GM23338 (cell line): ENCODE measurements at regions not wholly inside any gene's neighbourhood (a gene's known extent, or its start where the extent isn't known, plus 50 kb on each side); places are given as distances from the start of the nearest gene placed in this dataset.

Source experiments
- ATAC-seq: fragments of 200-7000 bp; cut with Tn5 transposase; 3 replicates; pipeline ENCODE4 v1.9.1; 2020
- DNase-seq: peaks from one replicate; pipeline ENCODE4 v3.0.0-alpha.2; 2015; ENCODE audit warnings: low spot score
- H2AFZ ChIP-seq: fragments of 200-600 bp; sonication (generic); 2 replicates; pipeline ENCODE4 v1.8.0; 2016; ENCODE audit warnings: antibody characterized with exemption, mild to moderate bottlenecking, moderate library complexity
- H3F3A ChIP-seq: fragments of 200-600 bp; sonication (generic); replicated peaks from 2 replicates; pipeline ENCODE4 v1.8.0; 2017; ENCODE audit warnings: antibody characterized with exemption, mixed run types, low read depth
- H3K27ac ChIP-seq: fragments of 200-600 bp; sonication (generic); 2 replicates; pipeline ENCODE4 v1.6.1; 2016; ENCODE audit warnings: low read depth
- H3K27me3 ChIP-seq: fragments of 200-600 bp; sonication (generic); 2 replicates; pipeline ENCODE4 v1.8.0; 2016; ENCODE audit warnings: mild to moderate bottlenecking, mixed run types, moderate library complexity; ENCODE audit not compliant: insufficient read depth
- H3K36me3 ChIP-seq: fragments of 200-600 bp; sonication (generic); 2 replicates; pipeline ENCODE4 v1.8.0; 2016; ENCODE audit warnings: mild to moderate bottlenecking; ENCODE audit not compliant: insufficient read depth
- H3K4me1 ChIP-seq: fragments of 200-600 bp; sonication (generic); 2 replicates; pipeline ENCODE4 v1.8.0; 2016; ENCODE audit warnings: mild to moderate bottlenecking, moderate library complexity; ENCODE audit not compliant: insufficient read depth
- H3K4me2 ChIP-seq: fragments of 200-600 bp; sonication (generic); 2 replicates; pipeline ENCODE4 v1.7.1; 2017; ENCODE audit warnings: mixed run types
- H3K4me3 ChIP-seq: fragments of 200-600 bp; sonication (generic); 2 replicates; pipeline ENCODE4 v1.6.1; 2016; ENCODE audit warnings: mixed run types
- H3K79me2 ChIP-seq: fragments of 200-600 bp; sonication (generic); replicated peaks from 2 replicates; pipeline ENCODE4 v1.8.0; 2017; ENCODE audit warnings: mild to moderate bottlenecking; ENCODE audit not compliant: insufficient read depth
- H3K9me2 ChIP-seq: fragments of 200-600 bp; sonication (generic); 2 replicates; pipeline ENCODE4 v1.8.0; 2017; ENCODE audit not compliant: insufficient read depth
- H4K20me1 ChIP-seq: fragments of 200-600 bp; sonication (generic); replicated peaks from 2 replicates; pipeline ENCODE4 v1.8.0; 2017; ENCODE audit warnings: mild to moderate bottlenecking; ENCODE audit not compliant: insufficient read depth
- H3K27ac Mint-ChIP-seq: 2 replicates; pipeline ENCODE4 v1.8.0; 2020; ENCODE audit warnings: inconsistent platforms, mild to moderate bottlenecking, moderate library complexity, mixed read lengths
- H3K27me3 Mint-ChIP-seq: 3 replicates; pipeline ENCODE4 v1.8.0; 2022; ENCODE audit warnings: low read depth, mild to moderate bottlenecking, moderate library complexity, mixed read lengths, inconsistent platforms; ENCODE audit not compliant: insufficient read depth, poor library complexity
- H3K36me3 Mint-ChIP-seq: 3 replicates; pipeline ENCODE4 v1.8.0; 2021; ENCODE audit warnings: low read depth, mild to moderate bottlenecking, inconsistent platforms, moderate library complexity, mixed read lengths
- H3K4me1 Mint-ChIP-seq: 3 replicates; pipeline ENCODE4 v1.8.0; 2020; ENCODE audit warnings: mild to moderate bottlenecking, inconsistent platforms, mixed read lengths
- H3K4me3 Mint-ChIP-seq: 3 replicates; pipeline ENCODE4 v1.8.0; 2021; ENCODE audit warnings: moderate library complexity, mild to moderate bottlenecking, inconsistent platforms, mixed read lengths
- H3K9me3 Mint-ChIP-seq: 3 replicates; pipeline ENCODE4 v1.8.0; 2020; ENCODE audit warnings: moderate library complexity, mild to moderate bottlenecking, inconsistent platforms, mixed read lengths
- CREB1 ChIP-seq: fragments of 250-450 bp; sonication (Bioruptor Pico); IDR thresholded peaks from 2 replicates; pipeline ENCODE4 v1.5.0; 2020; ENCODE audit warnings: low read depth, mild to moderate bottlenecking, moderate library complexity
- EZH2 ChIP-seq: fragments of 200-600 bp; sonication (generic); IDR thresholded peaks from one replicate; pipeline ENCODE4 v1.8.0; 2017; ENCODE audit warnings: antibody characterized with exemption, mild to moderate bottlenecking, low read depth; ENCODE audit not compliant: unreplicated experiment
- JUNB ChIP-seq: IDR thresholded peaks from one replicate; pipeline ENCODE4 v1.6.1; 2016; ENCODE audit warnings: antibody characterized with exemption; ENCODE audit not compliant: unreplicated experiment
- NANOG ChIP-seq: IDR thresholded peaks from 2 replicates; pipeline ENCODE4 v1.6.1; 2016; ENCODE audit warnings: antibody characterized with exemption, borderline replicate concordance
- POLR2AphosphoS5 ChIP-seq: IDR thresholded peaks from 2 replicates; pipeline ENCODE4 v1.6.1; 2016; ENCODE audit warnings: antibody characterized with exemption, low read depth
- ZNF331 ChIP-seq: fragments of 250-450 bp; sonication (Bioruptor Pico); IDR thresholded peaks from 2 replicates; pipeline ENCODE4 v1.5.0; 2020; ENCODE audit warnings: low read depth, mild to moderate bottlenecking, moderate library complexity
- TF ChIP-seq, protein P1 (sequence below): IDR thresholded peaks from one replicate; pipeline ENCODE4 v1.6.1; 2018; ENCODE audit warnings: antibody characterized with exemption; ENCODE audit not compliant: unreplicated experiment
- TF ChIP-seq, protein P2 (sequence below): fragments of 250-450 bp; sonication (Bioruptor Pico); IDR thresholded peaks from 2 replicates; pipeline ENCODE4 v1.5.0; 2020; ENCODE audit warnings: mild to moderate bottlenecking, moderate library complexity
- TF ChIP-seq, protein P3 (sequence below), 2 experiments: fragments of 200-600 bp in 1 of 2; sonication (generic) in 1 of 2; conservative IDR thresholded peaks; 2 replicates each; pipeline versions ENCODE4 v1.5.1 to v1.6.1; 2016 to 2017; ENCODE audit warnings: antibody characterized with exemption in 2 of 2, low read depth in 2 of 2, mild to moderate bottlenecking in 2 of 2, moderate library complexity in 1 of 2
- TF ChIP-seq, protein P4 (sequence below): IDR thresholded peaks from 2 replicates; pipeline ENCODE4 v1.6.1; 2016; ENCODE audit warnings: antibody characterized with exemption

DNA sequence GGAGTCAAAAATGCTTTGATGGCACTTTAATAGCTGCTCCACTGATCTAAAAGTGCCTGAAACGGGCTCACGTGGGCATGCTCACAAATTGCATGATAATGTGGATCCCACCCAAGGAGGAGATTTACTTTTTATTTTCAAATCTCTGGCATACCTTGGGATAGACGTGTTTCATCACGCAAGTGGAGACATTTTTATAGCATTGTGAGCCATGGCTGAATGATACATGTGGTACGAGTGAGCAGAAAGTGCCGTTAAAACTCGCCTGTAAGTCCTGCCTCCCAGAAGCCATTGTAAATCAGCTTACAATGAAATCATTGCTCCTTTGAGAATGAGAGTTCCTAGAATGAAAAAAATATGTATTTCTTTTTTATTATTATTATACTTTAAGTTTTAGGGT is 514.7 kb downstream of the MAT2B start:
- no peak for DNase-seq
- no peak overlapping the region for H3K4me3 ChIP-seq
- H3K27me3 ChIP-seq = no peaks in the 10 kb centered on the region
- H3K27ac ChIP-seq = no peak overlapping the region
- TF ChIP-seq NANOG (no peak), CREB1 (no peak), ZNF331 (no peak), JUNB (no peak), POLR2AphosphoS5 (no peak), EZH2 (no peak)
- TF ChIP-seq, protein P1, sequence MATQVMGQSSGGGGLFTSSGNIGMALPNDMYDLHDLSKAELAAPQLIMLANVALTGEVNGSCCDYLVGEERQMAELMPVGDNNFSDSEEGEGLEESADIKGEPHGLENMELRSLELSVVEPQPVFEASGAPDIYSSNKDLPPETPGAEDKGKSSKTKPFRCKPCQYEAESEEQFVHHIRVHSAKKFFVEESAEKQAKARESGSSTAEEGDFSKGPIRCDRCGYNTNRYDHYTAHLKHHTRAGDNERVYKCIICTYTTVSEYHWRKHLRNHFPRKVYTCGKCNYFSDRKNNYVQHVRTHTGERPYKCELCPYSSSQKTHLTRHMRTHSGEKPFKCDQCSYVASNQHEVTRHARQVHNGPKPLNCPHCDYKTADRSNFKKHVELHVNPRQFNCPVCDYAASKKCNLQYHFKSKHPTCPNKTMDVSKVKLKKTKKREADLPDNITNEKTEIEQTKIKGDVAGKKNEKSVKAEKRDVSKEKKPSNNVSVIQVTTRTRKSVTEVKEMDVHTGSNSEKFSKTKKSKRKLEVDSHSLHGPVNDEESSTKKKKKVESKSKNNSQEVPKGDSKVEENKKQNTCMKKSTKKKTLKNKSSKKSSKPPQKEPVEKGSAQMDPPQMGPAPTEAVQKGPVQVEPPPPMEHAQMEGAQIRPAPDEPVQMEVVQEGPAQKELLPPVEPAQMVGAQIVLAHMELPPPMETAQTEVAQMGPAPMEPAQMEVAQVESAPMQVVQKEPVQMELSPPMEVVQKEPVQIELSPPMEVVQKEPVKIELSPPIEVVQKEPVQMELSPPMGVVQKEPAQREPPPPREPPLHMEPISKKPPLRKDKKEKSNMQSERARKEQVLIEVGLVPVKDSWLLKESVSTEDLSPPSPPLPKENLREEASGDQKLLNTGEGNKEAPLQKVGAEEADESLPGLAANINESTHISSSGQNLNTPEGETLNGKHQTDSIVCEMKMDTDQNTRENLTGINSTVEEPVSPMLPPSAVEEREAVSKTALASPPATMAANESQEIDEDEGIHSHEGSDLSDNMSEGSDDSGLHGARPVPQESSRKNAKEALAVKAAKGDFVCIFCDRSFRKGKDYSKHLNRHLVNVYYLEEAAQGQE = no peak
- TF ChIP-seq, protein P2, sequence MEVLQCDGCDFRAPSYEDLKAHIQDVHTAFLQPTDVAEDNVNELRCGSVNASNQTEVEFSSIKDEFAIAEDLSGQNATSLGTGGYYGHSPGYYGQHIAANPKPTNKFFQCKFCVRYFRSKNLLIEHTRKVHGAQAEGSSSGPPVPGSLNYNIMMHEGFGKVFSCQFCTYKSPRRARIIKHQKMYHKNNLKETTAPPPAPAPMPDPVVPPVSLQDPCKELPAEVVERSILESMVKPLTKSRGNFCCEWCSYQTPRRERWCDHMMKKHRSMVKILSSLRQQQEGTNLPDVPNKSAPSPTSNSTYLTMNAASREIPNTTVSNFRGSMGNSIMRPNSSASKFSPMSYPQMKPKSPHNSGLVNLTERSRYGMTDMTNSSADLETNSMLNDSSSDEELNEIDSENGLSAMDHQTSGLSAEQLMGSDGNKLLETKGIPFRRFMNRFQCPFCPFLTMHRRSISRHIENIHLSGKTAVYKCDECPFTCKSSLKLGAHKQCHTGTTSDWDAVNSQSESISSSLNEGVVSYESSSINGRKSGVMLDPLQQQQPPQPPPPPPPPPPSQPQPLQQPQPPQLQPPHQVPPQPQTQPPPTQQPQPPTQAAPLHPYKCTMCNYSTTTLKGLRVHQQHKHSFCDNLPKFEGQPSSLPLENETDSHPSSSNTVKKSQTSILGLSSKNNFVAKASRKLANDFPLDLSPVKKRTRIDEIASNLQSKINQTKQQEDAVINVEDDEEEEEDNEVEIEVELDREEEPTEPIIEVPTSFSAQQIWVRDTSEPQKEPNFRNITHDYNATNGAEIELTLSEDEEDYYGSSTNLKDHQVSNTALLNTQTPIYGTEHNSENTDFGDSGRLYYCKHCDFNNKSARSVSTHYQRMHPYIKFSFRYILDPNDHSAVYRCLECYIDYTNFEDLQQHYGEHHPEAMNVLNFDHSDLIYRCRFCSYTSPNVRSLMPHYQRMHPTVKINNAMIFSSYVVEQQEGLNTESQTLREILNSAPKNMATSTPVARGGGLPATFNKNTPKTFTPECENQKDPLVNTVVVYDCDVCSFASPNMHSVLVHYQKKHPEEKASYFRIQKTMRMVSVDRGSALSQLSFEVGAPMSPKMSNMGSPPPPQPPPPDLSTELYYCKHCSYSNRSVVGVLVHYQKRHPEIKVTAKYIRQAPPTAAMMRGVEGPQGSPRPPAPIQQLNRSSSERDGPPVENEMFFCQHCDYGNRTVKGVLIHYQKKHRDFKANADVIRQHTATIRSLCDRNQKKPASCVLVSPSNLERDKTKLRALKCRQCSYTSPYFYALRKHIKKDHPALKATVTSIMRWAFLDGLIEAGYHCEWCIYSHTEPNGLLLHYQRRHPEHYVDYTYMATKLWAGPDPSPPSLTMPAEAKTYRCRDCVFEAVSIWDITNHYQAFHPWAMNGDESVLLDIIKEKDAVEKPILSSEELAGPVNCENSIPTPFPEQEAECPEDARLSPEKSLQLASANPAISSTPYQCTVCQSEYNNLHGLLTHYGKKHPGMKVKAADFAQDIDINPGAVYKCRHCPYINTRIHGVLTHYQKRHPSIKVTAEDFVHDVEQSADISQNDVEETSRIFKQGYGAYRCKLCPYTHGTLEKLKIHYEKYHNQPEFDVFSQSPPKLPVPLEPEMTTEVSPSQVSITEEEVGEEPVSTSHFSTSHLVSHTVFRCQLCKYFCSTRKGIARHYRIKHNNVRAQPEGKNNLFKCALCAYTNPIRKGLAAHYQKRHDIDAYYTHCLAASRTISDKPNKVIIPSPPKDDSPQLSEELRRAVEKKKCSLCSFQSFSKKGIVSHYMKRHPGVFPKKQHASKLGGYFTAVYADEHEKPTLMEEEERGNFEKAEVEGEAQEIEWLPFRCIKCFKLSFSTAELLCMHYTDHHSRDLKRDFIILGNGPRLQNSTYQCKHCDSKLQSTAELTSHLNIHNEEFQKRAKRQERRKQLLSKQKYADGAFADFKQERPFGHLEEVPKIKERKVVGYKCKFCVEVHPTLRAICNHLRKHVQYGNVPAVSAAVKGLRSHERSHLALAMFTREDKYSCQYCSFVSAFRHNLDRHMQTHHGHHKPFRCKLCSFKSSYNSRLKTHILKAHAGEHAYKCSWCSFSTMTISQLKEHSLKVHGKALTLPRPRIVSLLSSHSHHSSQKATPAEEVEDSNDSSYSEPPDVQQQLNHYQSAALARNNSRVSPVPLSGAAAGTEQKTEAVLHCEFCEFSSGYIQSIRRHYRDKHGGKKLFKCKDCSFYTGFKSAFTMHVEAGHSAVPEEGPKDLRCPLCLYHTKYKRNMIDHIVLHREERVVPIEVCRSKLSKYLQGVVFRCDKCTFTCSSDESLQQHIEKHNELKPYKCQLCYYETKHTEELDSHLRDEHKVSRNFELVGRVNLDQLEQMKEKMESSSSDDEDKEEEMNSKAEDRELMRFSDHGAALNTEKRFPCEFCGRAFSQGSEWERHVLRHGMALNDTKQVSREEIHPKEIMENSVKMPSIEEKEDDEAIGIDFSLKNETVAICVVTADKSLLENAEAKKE (CRISPR knock-in tag) = no peak
- TF ChIP-seq, protein P3, sequence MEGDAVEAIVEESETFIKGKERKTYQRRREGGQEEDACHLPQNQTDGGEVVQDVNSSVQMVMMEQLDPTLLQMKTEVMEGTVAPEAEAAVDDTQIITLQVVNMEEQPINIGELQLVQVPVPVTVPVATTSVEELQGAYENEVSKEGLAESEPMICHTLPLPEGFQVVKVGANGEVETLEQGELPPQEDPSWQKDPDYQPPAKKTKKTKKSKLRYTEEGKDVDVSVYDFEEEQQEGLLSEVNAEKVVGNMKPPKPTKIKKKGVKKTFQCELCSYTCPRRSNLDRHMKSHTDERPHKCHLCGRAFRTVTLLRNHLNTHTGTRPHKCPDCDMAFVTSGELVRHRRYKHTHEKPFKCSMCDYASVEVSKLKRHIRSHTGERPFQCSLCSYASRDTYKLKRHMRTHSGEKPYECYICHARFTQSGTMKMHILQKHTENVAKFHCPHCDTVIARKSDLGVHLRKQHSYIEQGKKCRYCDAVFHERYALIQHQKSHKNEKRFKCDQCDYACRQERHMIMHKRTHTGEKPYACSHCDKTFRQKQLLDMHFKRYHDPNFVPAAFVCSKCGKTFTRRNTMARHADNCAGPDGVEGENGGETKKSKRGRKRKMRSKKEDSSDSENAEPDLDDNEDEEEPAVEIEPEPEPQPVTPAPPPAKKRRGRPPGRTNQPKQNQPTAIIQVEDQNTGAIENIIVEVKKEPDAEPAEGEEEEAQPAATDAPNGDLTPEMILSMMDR (conservative IDR thresholded peaks at IDR 0.05; ENCODE audit: low read depth in 2 of 2) = no peak
- TF ChIP-seq, protein P4, sequence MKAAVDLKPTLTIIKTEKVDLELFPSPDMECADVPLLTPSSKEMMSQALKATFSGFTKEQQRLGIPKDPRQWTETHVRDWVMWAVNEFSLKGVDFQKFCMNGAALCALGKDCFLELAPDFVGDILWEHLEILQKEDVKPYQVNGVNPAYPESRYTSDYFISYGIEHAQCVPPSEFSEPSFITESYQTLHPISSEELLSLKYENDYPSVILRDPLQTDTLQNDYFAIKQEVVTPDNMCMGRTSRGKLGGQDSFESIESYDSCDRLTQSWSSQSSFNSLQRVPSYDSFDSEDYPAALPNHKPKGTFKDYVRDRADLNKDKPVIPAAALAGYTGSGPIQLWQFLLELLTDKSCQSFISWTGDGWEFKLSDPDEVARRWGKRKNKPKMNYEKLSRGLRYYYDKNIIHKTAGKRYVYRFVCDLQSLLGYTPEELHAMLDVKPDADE = no peak
- H3K9me3 Mint-ChIP-seq = no peaks in the 10 kb centered on the region; the same call in 2 of the 3 replicates
- H3K4me2 ChIP-seq = no peak overlapping the region
- H2AFZ ChIP-seq = no peak overlapping the region
- no peak overlapping the region for H3K27ac Mint-ChIP-seq
- no peaks in the 10 kb centered on the region for H3K79me2 ChIP-seq
- H3K36me3 ChIP-seq = no peaks in the 10 kb centered on the region
- no peaks in the 10 kb centered on the region for H3K4me1 ChIP-seq
- ATAC-seq = no peak
- no peaks in the 10 kb centered on the region for H4K20me1 ChIP-seq
- no peaks in the 10 kb centered on the region for H3K9me2 ChIP-seq
- H3K4me3 Mint-ChIP-seq = no peak overlapping the region
- H3K27me3 Mint-ChIP-seq = no peaks in the 10 kb centered on the region
- peaks cover 3% of the 10 kb centered on the region for H3K4me1 Mint-ChIP-seq
- no peaks in the 10 kb centered on the region for H3K36me3 Mint-ChIP-seq
- H3F3A ChIP-seq = no peaks in the 10 kb centered on the region
